Stomach (tissue), 8 donors: ENCODE measurements at regions not wholly inside any gene's neighbourhood (a gene's known extent, or its start where the extent isn't known, plus 50 kb on each side); places are given as distances from the start of the nearest gene placed in this dataset.

Experiments used
- DNase-seq, 2 donors: peaks; one replicate each; pipeline versions ENCODE4 v3.0.0 to v3.0.0-alpha.2; 2013 to 2019
- H3K27ac ChIP-seq, 5 donors: fragments of 200-600 bp in 4 of 5; sonication (generic) in 4 of 5; one replicate each; pipeline ENCODE4 v1.5.1; 2013 to 2019; ENCODE audit warnings: mild to moderate bottlenecking in 1 of 5, moderate library complexity in 1 of 5
- H3K27me3 ChIP-seq, 3 donors: fragments of 200-600 bp; sonication (generic); one replicate each; pipeline ENCODE4 v1.5.1; 2017 to 2019; ENCODE audit warnings: mixed run types in 1 of 3
- H3K36me3 ChIP-seq, 4 donors: fragments of 200-600 bp; sonication (generic); 1 replicate in 3 of 4; 2 replicates in 1 of 4; pipeline ENCODE4 v1.5.1; 2016 to 2019
- H3K4me1 ChIP-seq, 4 donors: fragments of 200-600 bp; sonication (generic); one replicate each; pipeline ENCODE4 v1.5.1; 2016 to 2019
- H3K4me3 ChIP-seq, 4 donors: fragments of 200-600 bp; sonication (generic) in 3 of 4; one replicate each; pipeline ENCODE4 v1.5.1; 2016 to 2019; ENCODE audit warnings: mild to moderate bottlenecking in 1 of 4
- H3K9me3 ChIP-seq, 4 donors: fragments of 200-600 bp; sonication (generic); one replicate each; pipeline ENCODE4 v1.5.1; 2016 to 2019
- EP300 ChIP-seq: sonication (generic); formaldehyde crosslinking; IDR thresholded peaks from one replicate; pipeline ENCODE4 v1.6.1; 2017; ENCODE audit warnings: antibody characterized with exemption
- POLR2A ChIP-seq, 4 donors: fragments of 450-650 bp; IDR thresholded peaks; one replicate each; pipeline ENCODE4 v1.6.1; 2016; ENCODE audit warnings: antibody characterized with exemption in 4 of 4, control low read depth in 2 of 4, mild to moderate bottlenecking in 1 of 4, moderate library complexity in 1 of 4
- POLR2AphosphoS5 ChIP-seq, 3 donors: sonication (generic); formaldehyde crosslinking; IDR thresholded peaks; one replicate each; pipeline ENCODE4 v1.6.1; 2016; ENCODE audit warnings: antibody characterized with exemption in 3 of 3
- WGBS, 5 donors: extraction: QIAGEN DNeasy Blood & Tissue Kit in 3 of 5; methylation state at CpG; one replicate each; pipeline versions ENCODE4 v1.1.5 to v1.1.7; 2013 to 2018; 5-methylcytosine and 5-hydroxymethylcytosine counted together
- intact Hi-C: fragments of 100-400 bp; cut with DNase I; formaldehyde crosslinking; loops from one replicate; pipeline ENCODE4 v1.15.1; 2023; ENCODE audit warnings: low total_unique reads
- TF ChIP-seq, protein P1 (sequence below), 7 experiments: fragments of 450-650 bp in 4 of 7; fragments of 200-600 bp in 3 of 7; sonication (generic) in 3 of 7; IDR thresholded peaks; one replicate each; pipeline ENCODE4 v1.5.1; 2016 to 2019; ENCODE audit warnings: antibody characterized with exemption in 7 of 7, control low read depth in 2 of 7, mild to moderate bottlenecking in 1 of 7
- donor health status: healthy with polysubstance abuse.
- donor health status: Bipolar disorder and iron deficiency.
- donor health status: healthy.

DNA sequence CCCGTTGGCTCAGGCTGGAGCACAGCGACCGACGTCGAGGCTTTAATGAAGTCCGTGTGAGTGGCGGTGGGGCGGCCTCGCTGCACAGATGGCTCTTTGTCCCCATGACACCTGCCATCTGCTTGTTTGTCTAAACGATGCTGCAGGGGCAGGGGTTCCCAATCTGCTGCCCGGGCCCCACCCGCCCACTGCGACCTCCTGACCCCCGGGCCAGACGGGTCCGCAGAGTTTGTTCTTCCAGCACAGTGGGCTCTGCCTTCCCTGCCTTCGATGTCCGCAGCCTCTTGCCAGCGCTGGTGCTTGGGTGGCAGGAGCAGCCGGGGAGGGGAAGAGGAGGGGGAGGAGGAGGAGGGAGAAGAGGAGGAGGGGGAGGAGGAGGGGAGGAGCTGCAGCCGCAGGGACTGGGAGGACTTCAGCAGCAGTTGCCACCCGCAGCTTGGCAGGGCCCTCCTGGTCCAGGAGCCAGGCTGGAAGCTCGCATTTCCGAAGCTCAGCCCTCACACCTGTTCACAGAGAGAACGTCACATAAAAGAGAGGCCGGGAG, 210.0 kb downstream of the DLL1 start:
- peak; percentile 24 to 50 for DNase-seq
- H3K9me3 ChIP-seq = no peaks in the 10 kb centered on the region
- H3K27ac ChIP-seq = no peak overlapping the region
- 27 to 63% (median 38%) methylated on average over 16 to 26 of the region's 26 CpGs for WGBS, 5 donors
- intact Hi-C loops = no loop called here
- H3K36me3 ChIP-seq = no peaks in the 10 kb centered on the region
- no peak overlapping the region for H3K4me3 ChIP-seq
- peaks cover 0 to 17% (median 12%) of the 10 kb centered on the region in 3 donors for H3K27me3 ChIP-seq
- H3K4me1 ChIP-seq = peaks cover 0 to 6% (median under 1%) of the 10 kb centered on the region in 4 donors
- TF ChIP-seq POLR2AphosphoS5 (IDR thresholded peaks at IDR 0.05) = no peak
- TF ChIP-seq, protein P1, sequence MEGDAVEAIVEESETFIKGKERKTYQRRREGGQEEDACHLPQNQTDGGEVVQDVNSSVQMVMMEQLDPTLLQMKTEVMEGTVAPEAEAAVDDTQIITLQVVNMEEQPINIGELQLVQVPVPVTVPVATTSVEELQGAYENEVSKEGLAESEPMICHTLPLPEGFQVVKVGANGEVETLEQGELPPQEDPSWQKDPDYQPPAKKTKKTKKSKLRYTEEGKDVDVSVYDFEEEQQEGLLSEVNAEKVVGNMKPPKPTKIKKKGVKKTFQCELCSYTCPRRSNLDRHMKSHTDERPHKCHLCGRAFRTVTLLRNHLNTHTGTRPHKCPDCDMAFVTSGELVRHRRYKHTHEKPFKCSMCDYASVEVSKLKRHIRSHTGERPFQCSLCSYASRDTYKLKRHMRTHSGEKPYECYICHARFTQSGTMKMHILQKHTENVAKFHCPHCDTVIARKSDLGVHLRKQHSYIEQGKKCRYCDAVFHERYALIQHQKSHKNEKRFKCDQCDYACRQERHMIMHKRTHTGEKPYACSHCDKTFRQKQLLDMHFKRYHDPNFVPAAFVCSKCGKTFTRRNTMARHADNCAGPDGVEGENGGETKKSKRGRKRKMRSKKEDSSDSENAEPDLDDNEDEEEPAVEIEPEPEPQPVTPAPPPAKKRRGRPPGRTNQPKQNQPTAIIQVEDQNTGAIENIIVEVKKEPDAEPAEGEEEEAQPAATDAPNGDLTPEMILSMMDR (IDR thresholded peaks at IDR 0.05) = no peak
- no peak for TF ChIP-seq EP300
- TF ChIP-seq POLR2A (IDR thresholded peaks at IDR 0.05) = no peak

DNA sequence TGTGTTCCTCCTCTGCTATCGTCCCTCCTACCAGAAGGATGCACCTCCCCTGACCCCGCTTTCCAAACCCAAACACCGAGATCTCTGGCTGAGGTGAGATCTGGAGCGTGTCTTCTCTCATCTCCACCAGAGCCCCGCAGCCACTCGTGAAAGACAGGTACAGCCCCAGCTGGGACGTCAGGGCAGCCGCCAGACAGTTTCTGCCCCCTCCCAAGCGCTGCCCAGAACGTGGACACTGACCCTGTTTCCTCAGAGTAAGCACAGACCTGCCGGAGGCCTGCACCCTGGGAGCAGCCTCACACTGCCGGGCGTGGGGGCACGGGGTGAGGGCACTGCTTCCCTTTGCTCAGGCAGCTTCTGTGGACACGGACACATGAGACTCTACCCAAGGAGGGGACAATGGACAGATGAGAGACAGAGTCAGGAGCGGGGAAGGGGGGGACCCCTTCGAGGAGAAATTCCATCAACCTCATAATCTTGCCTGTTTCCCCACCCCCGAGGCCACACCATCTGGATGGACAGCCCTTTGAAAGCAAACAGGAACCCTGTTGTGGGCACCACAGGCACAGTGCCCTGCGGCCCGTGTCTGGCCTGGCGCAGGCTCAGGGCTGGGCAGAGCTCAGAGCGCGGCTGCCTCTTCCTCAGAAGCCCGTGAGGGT, 210.6 kb downstream of the DLL1 start:
- Histone ChIP-seq H3K4me3 (no peak overlapping the region), H3K9me3 (no peaks in the 10 kb centered on the region), H3K4me1 (peaks cover 0 to 5% (median under 1%) of the 10 kb centered on the region in 4 donors), H3K27ac (no peak overlapping the region), H3K36me3 (no peaks in the 10 kb centered on the region), H3K27me3 (peaks cover 0 to 17% (median 12%) of the 10 kb centered on the region in 3 donors)
- 66 to 83% (median 72%) methylated on average over 19 to 24 of the region's 24 CpGs for WGBS, 5 donors
- TF ChIP-seq, protein P1 (IDR thresholded peaks at IDR 0.05) = no peak
- no peak for TF ChIP-seq POLR2AphosphoS5 (IDR thresholded peaks at IDR 0.05)
- TF ChIP-seq POLR2A (IDR thresholded peaks at IDR 0.05) = no peak
- no peak for TF ChIP-seq EP300
- intact Hi-C loops = no loop called here
- peak in 1 of 2 donors; percentile 18 for DNase-seq

DNA sequence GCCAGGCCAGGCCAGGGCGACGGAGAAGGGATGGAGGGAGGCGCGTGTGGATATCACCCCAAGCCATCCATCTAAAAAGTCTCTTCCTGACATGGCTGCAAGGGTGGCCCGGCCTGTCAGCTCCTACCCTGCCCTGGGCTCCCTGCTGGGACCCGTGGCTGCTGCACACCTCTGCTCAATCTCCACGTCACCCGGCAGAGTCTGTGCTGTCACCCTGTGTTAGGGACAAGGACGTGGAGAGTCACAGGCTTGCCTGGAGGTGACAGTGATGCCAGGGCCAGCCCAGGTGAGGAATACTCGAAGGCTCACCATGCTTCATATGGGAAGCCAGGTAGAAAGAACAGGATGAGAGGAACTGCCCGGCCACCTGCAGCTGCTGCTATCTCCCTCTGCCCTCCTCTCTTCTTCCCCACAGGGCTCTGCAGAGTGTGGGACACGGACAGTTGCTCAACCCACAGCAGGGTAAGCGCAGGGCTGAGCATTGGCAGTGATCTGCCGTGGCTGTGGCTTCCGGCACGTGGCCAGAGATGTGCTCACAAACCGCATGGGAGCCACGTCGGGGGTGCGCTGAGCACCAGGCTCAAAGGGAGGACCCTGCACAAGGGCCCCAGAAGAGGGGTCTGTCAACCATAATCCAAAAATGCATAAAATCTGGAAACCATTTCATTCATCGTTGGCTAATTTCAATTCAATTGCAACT, 214.3 kb downstream of the DLL1 start:
- no peak overlapping the region for H3K27ac ChIP-seq
- no peak for TF ChIP-seq POLR2A (IDR thresholded peaks at IDR 0.05)
- TF ChIP-seq EP300 = no peak
- TF ChIP-seq, protein P1 (IDR thresholded peaks at IDR 0.05) = no peak
- no peak for TF ChIP-seq POLR2AphosphoS5 (IDR thresholded peaks at IDR 0.05)
- DNase-seq = no peak
- H3K27me3 ChIP-seq = peaks cover 0 to 15% (median 11%) of the 10 kb centered on the region in 3 donors
- peaks cover 0 to 5% (median 0%) of the 10 kb centered on the region in 4 donors for H3K4me1 ChIP-seq
- intact Hi-C loops = no loop called here
- WGBS, 5 donors = 84 to 90% (median 87%) methylated on average over 20 to 21 of the region's 21 CpGs
- H3K36me3 ChIP-seq = no peaks in the 10 kb centered on the region
- no peaks in the 10 kb centered on the region for H3K9me3 ChIP-seq
- no peak overlapping the region for H3K4me3 ChIP-seq

DNA sequence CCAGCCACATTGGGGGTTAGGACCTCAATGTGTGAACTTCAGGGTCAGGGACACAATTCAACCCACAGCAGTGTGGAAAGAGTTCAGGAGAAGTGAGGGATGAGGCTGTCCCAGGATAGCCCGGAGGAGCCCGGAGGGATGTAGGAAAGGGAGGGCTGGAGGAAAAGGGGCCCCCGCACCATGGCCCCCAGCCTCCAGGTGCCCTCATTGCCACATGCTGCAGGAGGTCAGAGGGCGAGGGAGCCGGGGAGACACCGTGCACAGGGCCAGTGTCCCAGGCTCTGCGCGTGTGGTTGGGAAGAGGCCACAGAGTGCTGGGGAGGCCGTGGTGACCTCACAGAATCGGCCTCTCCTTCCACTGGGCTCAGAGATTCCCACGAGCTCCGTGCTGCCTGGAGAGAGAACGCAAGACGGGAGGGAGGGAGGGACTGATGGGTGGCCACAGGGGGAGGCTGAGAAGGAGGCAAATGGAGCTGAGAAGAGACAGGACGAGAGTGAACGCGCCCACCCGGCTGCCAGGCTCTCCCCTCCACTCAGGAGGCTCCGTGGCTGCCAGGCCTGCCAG, 215.1 kb downstream of the DLL1 start:
- intact Hi-C loops = no loop called here
- DNase-seq = peak in 1 of 2 donors; percentile 21
- Histone ChIP-seq H3K36me3 (no peaks in the 10 kb centered on the region), H3K4me1 (peaks cover 0 to 5% (median 0%) of the 10 kb centered on the region in 4 donors), H3K27me3 (peaks cover 0 to 6% (median 2%) of the 10 kb centered on the region in 3 donors), H3K27ac (peak overlapping the region in 2 of 5 donors; percentile 22 to 26), H3K4me3 (no peak overlapping the region), H3K9me3 (no peaks in the 10 kb centered on the region)
- 53 to 69% (median 60%) methylated on average over 18 to 19 of the region's 19 CpGs for WGBS, 5 donors
- TF ChIP-seq POLR2A (IDR thresholded peaks at IDR 0.05) (no peak), POLR2AphosphoS5 (IDR thresholded peaks at IDR 0.05) (no peak), EP300 (no peak)
- TF ChIP-seq, protein P1 (IDR thresholded peaks at IDR 0.05) = no peak
